VCaP (cell line): ENCODE measurements at regions not wholly inside any gene's neighbourhood (a gene's known extent, or its start where the extent isn't known, plus 50 kb on each side); places are given as distances from the start of the nearest gene placed in this dataset.

Experiments
- H3K27ac ChIP-seq: fragments of 450-650 bp; 2 replicates; pipeline ENCODE4 v1.5.1; 2017
- TF ChIP-seq, protein P1 (sequence below): fragments of 450-650 bp; conservative IDR thresholded peaks from 2 replicates; pipeline ENCODE4 v1.5.1; 2017; ENCODE audit warnings: mild to moderate bottlenecking, moderate library complexity

DNA sequence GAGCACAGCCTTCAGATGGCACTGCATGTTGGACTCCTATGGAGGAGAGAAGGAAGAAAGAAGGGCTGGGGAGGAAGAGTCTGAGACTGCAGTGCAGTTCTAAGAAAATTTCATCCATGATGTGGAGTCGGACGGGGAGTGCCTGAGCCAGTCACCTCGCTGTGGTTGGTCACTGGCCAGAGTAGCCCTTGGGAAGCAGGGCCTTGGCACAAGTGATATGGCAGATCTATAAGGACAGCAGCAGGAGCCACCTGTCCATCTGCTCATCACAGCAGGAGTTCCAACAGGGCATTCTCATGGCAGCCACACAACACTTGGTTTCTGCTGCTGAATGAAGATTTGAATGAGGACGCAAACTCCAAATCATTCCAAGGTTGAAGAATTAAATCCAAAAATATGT lies 314.8 kb downstream of the CYP26B1 start:
- TF ChIP-seq, protein P1, sequence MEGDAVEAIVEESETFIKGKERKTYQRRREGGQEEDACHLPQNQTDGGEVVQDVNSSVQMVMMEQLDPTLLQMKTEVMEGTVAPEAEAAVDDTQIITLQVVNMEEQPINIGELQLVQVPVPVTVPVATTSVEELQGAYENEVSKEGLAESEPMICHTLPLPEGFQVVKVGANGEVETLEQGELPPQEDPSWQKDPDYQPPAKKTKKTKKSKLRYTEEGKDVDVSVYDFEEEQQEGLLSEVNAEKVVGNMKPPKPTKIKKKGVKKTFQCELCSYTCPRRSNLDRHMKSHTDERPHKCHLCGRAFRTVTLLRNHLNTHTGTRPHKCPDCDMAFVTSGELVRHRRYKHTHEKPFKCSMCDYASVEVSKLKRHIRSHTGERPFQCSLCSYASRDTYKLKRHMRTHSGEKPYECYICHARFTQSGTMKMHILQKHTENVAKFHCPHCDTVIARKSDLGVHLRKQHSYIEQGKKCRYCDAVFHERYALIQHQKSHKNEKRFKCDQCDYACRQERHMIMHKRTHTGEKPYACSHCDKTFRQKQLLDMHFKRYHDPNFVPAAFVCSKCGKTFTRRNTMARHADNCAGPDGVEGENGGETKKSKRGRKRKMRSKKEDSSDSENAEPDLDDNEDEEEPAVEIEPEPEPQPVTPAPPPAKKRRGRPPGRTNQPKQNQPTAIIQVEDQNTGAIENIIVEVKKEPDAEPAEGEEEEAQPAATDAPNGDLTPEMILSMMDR = no peak
- no peak overlapping the region for H3K27ac ChIP-seq

DNA sequence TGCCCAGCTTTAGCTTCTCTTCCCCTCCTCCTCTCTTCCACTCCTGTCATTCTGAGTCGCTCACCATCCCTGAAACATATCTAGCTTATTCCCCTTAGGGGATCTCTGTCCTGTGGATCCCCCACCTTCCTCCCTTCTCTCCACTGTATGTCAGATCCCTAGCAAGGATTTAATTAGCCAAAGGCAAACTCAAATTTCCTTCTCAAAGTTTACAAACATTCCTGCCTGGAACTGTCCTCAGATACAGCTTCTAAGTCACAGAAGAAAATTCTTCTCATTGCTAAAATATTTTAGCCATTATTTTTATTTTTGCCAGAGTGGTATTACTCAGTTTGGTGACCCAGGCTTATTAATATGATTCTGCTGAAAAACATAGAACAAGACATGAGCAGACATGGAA lies 315.3 kb downstream of the CYP26B1 start:
- TF ChIP-seq, protein P1 = no peak
- H3K27ac ChIP-seq = no peak overlapping the region

DNA sequence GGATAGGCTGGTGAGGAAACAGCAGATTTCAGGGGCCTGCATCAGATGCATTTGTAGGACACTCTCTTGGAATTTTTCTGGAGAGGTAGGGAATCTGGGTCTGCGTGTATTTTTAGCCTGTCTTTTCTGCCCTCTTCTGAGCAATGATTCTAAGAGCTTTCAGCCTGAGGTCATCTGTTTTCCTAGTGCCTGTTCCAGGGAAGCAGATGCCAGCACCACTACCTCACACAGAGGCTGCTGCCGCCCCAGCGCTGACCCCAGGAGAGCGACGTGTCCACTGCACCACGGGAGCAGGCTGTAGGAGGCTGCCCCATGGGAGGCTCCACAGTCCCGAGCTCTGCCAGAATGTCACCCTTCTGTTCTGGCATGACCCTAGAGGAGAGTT lies 316.5 kb downstream of the CYP26B1 start:
- no peak overlapping the region for H3K27ac ChIP-seq
- TF ChIP-seq, protein P1 = no peak

DNA sequence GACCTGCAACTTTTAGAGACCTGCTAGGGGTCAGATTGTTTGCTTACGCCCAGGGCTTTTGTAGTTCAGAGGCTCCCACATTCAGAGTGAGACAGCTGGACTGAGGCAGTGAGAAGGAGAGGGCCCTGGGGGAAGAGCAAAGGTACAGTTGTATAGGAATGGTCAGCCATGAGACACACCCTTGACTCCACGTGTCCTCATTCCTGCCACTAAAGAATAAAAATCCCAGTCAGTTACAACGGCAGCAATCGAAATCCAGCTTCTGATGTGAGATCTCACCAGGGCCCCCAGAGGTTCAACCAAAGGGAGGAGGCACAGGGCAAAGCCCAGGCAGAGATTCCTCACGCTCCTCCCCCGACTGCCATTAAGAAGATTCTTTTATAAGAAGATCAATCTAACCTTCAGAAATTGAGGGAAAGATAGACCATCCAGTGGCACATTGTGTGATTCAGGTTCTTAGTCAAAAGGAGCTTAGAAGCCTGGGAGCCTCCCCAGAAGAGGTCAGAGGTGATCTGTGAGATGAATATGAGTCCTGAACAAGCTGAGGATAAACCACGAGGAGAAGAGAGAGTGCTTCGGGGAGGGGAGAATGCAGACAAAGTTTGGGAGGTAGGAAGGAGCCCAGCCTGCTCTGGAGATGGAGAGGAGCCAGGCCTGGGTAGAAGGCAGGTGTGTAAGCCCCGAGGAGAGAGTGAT lies 317.0 kb downstream of the CYP26B1 start:
- TF ChIP-seq, protein P1 = no peak
- H3K27ac ChIP-seq = no peak overlapping the region

DNA sequence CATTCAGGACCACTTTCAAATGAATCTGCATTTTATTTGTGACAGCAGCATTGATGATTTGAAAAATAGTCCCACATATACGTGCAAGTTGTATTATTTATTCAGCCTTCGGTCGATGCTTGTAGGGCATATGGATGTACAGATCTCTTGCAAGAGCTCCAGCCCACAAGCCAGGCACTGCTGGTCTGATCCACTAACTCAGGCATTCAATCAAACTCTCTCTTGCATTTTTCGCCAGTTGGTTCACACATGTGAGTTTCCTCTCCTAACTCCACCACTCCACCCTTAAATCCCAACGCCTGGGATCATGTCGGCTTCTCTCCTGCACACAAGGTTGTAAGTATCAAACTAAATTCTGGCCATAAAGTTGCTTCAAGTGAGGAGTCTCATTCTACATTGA lies 318.7 kb downstream of the CYP26B1 start:
- TF ChIP-seq, protein P1 = no peak
- H3K27ac ChIP-seq = no peak overlapping the region

DNA sequence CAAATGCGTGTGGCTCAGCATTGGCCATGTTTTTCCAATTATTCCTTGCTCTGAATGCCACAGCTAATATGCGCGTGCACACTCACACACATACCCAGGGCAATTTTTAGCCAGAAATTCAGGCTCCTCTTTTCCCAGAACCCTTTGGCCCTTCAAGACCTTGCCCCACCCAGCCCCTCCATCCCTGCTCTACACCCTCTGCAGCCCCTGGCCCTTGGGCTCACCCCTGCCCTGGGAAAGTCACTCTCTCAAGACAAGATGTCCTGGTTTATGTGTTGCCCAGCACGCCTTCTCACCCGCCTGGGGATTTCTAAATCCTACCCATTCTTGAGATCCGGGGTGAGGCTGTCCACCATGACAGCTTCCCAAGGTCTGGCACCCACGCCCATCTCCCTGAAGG lies 319.7 kb downstream of the CYP26B1 start:
- no peak overlapping the region for H3K27ac ChIP-seq
- TF ChIP-seq, protein P1 = no peak

DNA sequence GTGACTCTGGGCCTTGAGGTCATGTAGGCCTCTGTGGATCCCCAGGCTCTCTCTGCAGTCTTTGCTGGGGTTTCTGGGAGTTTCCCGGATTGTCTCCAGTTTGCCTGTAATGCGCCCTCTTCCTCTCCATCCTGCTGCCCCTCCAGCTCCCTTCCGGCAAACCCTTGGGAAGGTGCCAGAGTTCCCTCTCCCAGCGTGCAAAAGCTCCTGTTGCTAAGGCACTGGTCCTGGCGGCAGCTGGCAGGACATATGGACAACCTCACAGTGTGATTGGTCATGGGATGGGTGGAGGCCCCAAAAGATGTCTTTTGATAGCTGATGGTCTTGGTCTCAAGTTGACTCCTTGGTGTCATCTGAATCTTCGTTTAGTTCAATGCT lies 320.1 kb downstream of the CYP26B1 start:
- TF ChIP-seq, protein P1 = no peak
- no peak overlapping the region for H3K27ac ChIP-seq
